OCI-LY3 (cell line): ENCODE measurements at regions not wholly inside any gene's neighbourhood (a gene's known extent, or its start where the extent isn't known, plus 50 kb on each side); places are given as distances from the start of the nearest gene placed in this dataset.

Source experiments
- EZH2phosphoT487 ChIP-seq: fragments of 200-600 bp; shearing (Covaris generic); IDR thresholded peaks from 2 replicates; pipeline ENCODE4 v1.6.1; 2018; ENCODE audit warnings: antibody characterized with exemption, mixed run types, low read depth
- TF ChIP-seq, protein P1 (sequence below): fragments of 200-600, 300-600 bp; sonication (generic); IDR thresholded peaks from 2 replicates; pipeline ENCODE4 v1.5.1; 2014; ENCODE audit warnings: antibody characterized with exemption, low read length, low read depth

DNA sequence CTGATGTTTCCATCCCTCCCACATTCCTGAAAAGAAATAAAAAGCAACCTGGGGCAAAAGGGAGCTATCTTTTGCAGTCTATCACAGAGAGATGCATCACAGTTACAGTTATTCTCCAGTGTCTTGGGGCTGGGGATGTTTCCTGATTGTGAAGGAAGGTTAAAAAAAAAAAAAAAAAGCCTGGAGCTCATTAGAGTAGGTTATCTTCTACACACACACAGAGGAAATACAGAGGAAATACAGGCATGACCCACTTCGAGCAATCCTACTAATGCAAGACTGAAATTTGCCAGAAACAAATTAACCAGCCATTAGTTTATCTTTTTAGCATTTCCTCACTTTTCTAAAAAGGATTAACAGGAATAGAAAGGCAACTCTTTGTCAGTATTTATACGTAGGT lies 89.4 kb upstream of the CLMP start:
- no peak for TF ChIP-seq EZH2phosphoT487
- TF ChIP-seq, protein P1, sequence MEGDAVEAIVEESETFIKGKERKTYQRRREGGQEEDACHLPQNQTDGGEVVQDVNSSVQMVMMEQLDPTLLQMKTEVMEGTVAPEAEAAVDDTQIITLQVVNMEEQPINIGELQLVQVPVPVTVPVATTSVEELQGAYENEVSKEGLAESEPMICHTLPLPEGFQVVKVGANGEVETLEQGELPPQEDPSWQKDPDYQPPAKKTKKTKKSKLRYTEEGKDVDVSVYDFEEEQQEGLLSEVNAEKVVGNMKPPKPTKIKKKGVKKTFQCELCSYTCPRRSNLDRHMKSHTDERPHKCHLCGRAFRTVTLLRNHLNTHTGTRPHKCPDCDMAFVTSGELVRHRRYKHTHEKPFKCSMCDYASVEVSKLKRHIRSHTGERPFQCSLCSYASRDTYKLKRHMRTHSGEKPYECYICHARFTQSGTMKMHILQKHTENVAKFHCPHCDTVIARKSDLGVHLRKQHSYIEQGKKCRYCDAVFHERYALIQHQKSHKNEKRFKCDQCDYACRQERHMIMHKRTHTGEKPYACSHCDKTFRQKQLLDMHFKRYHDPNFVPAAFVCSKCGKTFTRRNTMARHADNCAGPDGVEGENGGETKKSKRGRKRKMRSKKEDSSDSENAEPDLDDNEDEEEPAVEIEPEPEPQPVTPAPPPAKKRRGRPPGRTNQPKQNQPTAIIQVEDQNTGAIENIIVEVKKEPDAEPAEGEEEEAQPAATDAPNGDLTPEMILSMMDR = no peak
